Keratinocyte (primary cell): ENCODE measurements at regions not wholly inside any gene's neighbourhood (a gene's known extent, or its start where the extent isn't known, plus 50 kb on each side); places are given as distances from the start of the nearest gene placed in this dataset.
"Not testable (repeated sequence)": the region's sequence is repeated elsewhere in the genome, so short reads cannot be mapped to it uniquely, and the experiment has no call there.

ENCODE experiments used
- CTCF ChIP-seq, 3 experiments: IDR thresholded peaks in 1 of 3; conservative IDR thresholded peaks in 1 of 3; optimal IDR thresholded peaks in 1 of 3; 2 replicates in 2 of 3; 3 replicates in 1 of 3; pipeline versions ENCODE3 to v1.5.1; 2011; ENCODE audit warnings: low read length in 3 of 3, mild to moderate bottlenecking in 3 of 3, moderate library complexity in 2 of 3, control low read depth in 1 of 3, inconsistent platforms in 1 of 3; ENCODE audit not compliant: insufficient read depth in 2 of 3; ENCODE audit errors: extremely low read depth in 1 of 3
- EZH2 ChIP-seq: IDR thresholded peaks from one replicate; pipeline ENCODE4 v1.6.1; 2012; ENCODE audit warnings: inconsistent platforms, mild to moderate bottlenecking, low read length, moderate library complexity

GRCh38 chr21:6467189-6467774, 4054.1 kb upstream of the TPTE start:
- TF ChIP-seq CTCF (optimal IDR thresholded peaks at IDR 0.05 in 1 of 3, IDR thresholded peaks at IDR 0.05 in 1 of 3, conservative IDR thresholded peaks at IDR 0.05 in 1 of 3; ENCODE audit: extremely low read depth in 1 of 3, insufficient read depth in 2 of 3, low read length in 3 of 3); EZH2: not testable (repeated sequence)
